MM.1S (cell line): ENCODE measurements at regions not wholly inside any gene's neighbourhood (a gene's known extent, or its start where the extent isn't known, plus 50 kb on each side); places are given as distances from the start of the nearest gene placed in this dataset.

Source experiments
- DNase-seq: peaks from one replicate; pipeline ENCODE4 v3.0.0-alpha.2; 2015
- H2AFZ ChIP-seq: fragments of 300-600 bp; sonication (generic); 2 replicates; pipeline ENCODE4 v1.6.0; 2016; ENCODE audit warnings: antibody characterized with exemption, low read length
- H3F3A ChIP-seq: fragments of 300-600 bp; sonication (generic); 2 replicates; pipeline ENCODE4 v1.6.1; 2016; ENCODE audit warnings: mild to moderate bottlenecking, antibody characterized with exemption, low read length, moderate library complexity, mixed read lengths; ENCODE audit not compliant: insufficient read depth
- H3K27ac ChIP-seq: fragments of 300-600 bp; sonication (generic); 2 replicates; pipeline ENCODE4 v1.5.1; 2016; ENCODE audit warnings: mild to moderate bottlenecking, low read length
- H3K27me3 ChIP-seq: fragments of 300-600 bp; sonication (generic); replicated peaks from 2 replicates; pipeline ENCODE4 v1.6.0; 2016; ENCODE audit warnings: low read length; ENCODE audit not compliant: insufficient read depth
- H3K36me3 ChIP-seq: fragments of 300-600 bp; sonication (generic); replicated peaks from 2 replicates; pipeline ENCODE4 v1.6.1; 2016; ENCODE audit warnings: mild to moderate bottlenecking, low read length, mixed read lengths; ENCODE audit not compliant: insufficient read depth
- H3K4me1 ChIP-seq: fragments of 300-600 bp; sonication (generic); 2 replicates; pipeline ENCODE4 v1.6.1; 2016; ENCODE audit warnings: low read length, mixed read lengths
- H3K4me2 ChIP-seq: fragments of 300-600 bp; sonication (generic); 2 replicates; pipeline ENCODE4 v1.6.0; 2016; ENCODE audit warnings: low read depth, low read length
- H3K4me3 ChIP-seq: fragments of 300-600 bp; sonication (generic); 2 replicates; pipeline ENCODE4 v1.5.1; 2016; ENCODE audit warnings: low read length, mixed read lengths
- H3K79me2 ChIP-seq: fragments of 300-600 bp; sonication (generic); 2 replicates; pipeline ENCODE4 v1.6.1; 2016; ENCODE audit warnings: mixed run types, low read length, mixed read lengths
- H3K9ac ChIP-seq: fragments of 300-600 bp; sonication (generic); 2 replicates; pipeline ENCODE4 v1.6.1; 2016; ENCODE audit warnings: low read length, mixed read lengths
- H3K9me2 ChIP-seq: fragments of 300-600 bp; sonication (generic); replicated peaks from 2 replicates; pipeline ENCODE4 v1.6.1; 2016; ENCODE audit warnings: mild to moderate bottlenecking, low read length, mixed read lengths; ENCODE audit not compliant: insufficient read depth
- H3K9me3 ChIP-seq: fragments of 300-600 bp; sonication (generic); replicated peaks from 2 replicates; pipeline ENCODE4 v1.6.1; 2016; ENCODE audit warnings: mild to moderate bottlenecking, low read length, mixed read lengths; ENCODE audit not compliant: insufficient read depth
- H4K20me1 ChIP-seq: fragments of 300-600 bp; sonication (generic); 2 replicates; pipeline ENCODE4 v1.6.1; 2016; ENCODE audit warnings: mild to moderate bottlenecking, low read length, moderate library complexity, mixed read lengths; ENCODE audit not compliant: insufficient read depth
- CTCF ChIP-seq: fragments of 300-600 bp; sonication (generic); IDR thresholded peaks from 2 replicates; pipeline ENCODE4 v1.5.1; 2016; ENCODE audit warnings: antibody characterized with exemption, low read length, mixed read lengths
- EZH2 ChIP-seq: fragments of 300-600 bp; sonication (generic); optimal IDR thresholded peaks from 2 replicates; pipeline ENCODE3; 2017; ENCODE audit warnings: low read depth, mild to moderate bottlenecking, antibody characterized with exemption, low read length, mixed read lengths
- EZH2phosphoT487 ChIP-seq: fragments of 300-600 bp; sonication (generic); IDR thresholded peaks from 2 replicates; pipeline ENCODE4 v1.6.1; 2018; ENCODE audit warnings: antibody characterized with exemption, low read length

GRCh38 chr5:126692971-126693370 is 84.0 kb upstream of the LMNB1 start:
- H3K4me3 ChIP-seq: no peak overlapping the region

GRCh38 chr5:126693806-126694205 is 83.1 kb upstream of the LMNB1 start:
- TF ChIP-seq EZH2: no peak
- no peak for TF ChIP-seq EZH2phosphoT487
- TF ChIP-seq CTCF: no peak
- Histone ChIP-seq H3K4me2 (no peak overlapping the region), H2AFZ (no peak overlapping the region), H3K27me3 (no peaks in the 10 kb centered on the region), H4K20me1 (no peaks in the 10 kb centered on the region), H3K79me2 (no peaks in the 10 kb centered on the region), H3K9me2 (no peaks in the 10 kb centered on the region), H3K36me3 (no peaks in the 10 kb centered on the region), H3K27ac (no peak overlapping the region), H3K9ac (no peak overlapping the region), H3K9me3 (no peaks in the 10 kb centered on the region), H3F3A (no peaks in the 10 kb centered on the region), H3K4me1 (no peaks in the 10 kb centered on the region), H3K4me3 (no peak overlapping the region)
- DNase-seq: no peak

More at GRCh38 chr5:126692971-126693370, 84.0 kb upstream of the LMNB1 start:
- H3K9me3 ChIP-seq: no peaks in the 10 kb centered on the region
- H3K27ac ChIP-seq: no peak overlapping the region
- no peak overlapping the region for H3K4me2 ChIP-seq
- no peak overlapping the region for H2AFZ ChIP-seq
- TF ChIP-seq CTCF: no peak
- TF ChIP-seq EZH2phosphoT487: no peak
- TF ChIP-seq EZH2: no peak
- no peaks in the 10 kb centered on the region for H4K20me1 ChIP-seq
- H3F3A ChIP-seq: no peaks in the 10 kb centered on the region
- no peaks in the 10 kb centered on the region for H3K27me3 ChIP-seq
- H3K4me1 ChIP-seq: no peaks in the 10 kb centered on the region
- no peak for DNase-seq
- H3K36me3 ChIP-seq: no peaks in the 10 kb centered on the region
- no peaks in the 10 kb centered on the region for H3K79me2 ChIP-seq
- no peak overlapping the region for H3K9ac ChIP-seq
- no peaks in the 10 kb centered on the region for H3K9me2 ChIP-seq

- H3K36me3 ChIP-seq: no peaks in the 10 kb centered on the region
- no peak overlapping the region for H2AFZ ChIP-seq
- H3K79me2 ChIP-seq: no peaks in the 10 kb centered on the region
- H3K27ac ChIP-seq: no peak overlapping the region
- H3K4me1 ChIP-seq: no peaks in the 10 kb centered on the region
- no peaks in the 10 kb centered on the region for H4K20me1 ChIP-seq
- no peaks in the 10 kb centered on the region for H3F3A ChIP-seq
- no peak overlapping the region for H3K4me2 ChIP-seq
- no peak for TF ChIP-seq CTCF
- TF ChIP-seq EZH2phosphoT487: no peak
- TF ChIP-seq EZH2: no peak
- no peak overlapping the region for H3K9ac ChIP-seq
- no peak overlapping the region for H3K4me3 ChIP-seq
- no peak for DNase-seq
- H3K9me3 ChIP-seq: no peaks in the 10 kb centered on the region
- H3K9me2 ChIP-seq: no peaks in the 10 kb centered on the region
- H3K27me3 ChIP-seq: no peaks in the 10 kb centered on the region
Measured at GRCh38 chr5:126694403-126694802, 82.5 kb upstream of the LMNB1 start.
